C1 segment of cervical spinal cord (tissue), 14 donors: ENCODE measurements at regions not wholly inside any gene's neighbourhood (a gene's known extent, or its start where the extent isn't known, plus 50 kb on each side); places are given as distances from the start of the nearest gene placed in this dataset.

Experiments used
- DNase-seq, 14 donors: peaks; one replicate each; lab custom pipeline; 2025; lab: John Stamatoyannopoulos, UW

DNA sequence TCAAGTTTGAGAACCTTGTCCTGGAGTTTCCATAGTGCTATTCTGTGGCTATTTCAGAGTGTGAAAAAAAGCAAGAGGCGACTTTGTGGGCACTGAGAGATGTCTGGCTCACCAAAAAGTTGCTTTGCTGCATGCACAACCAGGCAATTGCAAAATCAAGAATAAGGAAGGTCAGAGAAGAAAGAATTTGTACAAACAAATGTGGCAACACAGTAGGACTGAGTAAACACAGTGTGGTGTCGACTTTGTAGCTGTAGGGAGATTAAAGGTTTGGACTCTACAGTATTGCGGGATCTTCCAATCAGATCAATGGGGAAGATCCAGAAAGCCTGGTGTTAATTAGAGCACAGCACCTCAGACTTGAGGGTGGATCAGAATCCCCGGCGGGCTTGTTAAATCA is 88.1 kb upstream of the PLPP4 start:
- no peak for DNase-seq

DNA sequence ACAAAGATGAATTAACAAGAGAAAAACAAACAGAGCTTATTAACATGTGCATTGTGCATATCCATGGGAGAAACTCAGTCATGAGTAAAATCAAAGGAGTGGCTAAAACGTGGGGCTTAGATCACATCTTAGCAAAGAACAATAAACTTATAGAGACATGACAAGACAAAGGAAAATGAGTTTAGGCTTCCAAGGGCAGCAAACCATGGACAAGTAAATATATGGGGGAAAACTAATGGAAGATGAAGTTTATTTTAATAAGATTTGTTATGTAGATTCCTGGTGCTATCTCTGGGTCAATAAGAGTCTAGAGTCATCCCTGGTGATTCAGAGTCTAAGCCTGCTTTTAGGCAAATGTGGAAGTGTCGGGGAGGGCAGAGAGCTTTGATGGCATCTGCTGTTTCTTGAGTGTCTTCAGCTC is 87.2 kb upstream of the PLPP4 start:
- no peak for DNase-seq

DNA sequence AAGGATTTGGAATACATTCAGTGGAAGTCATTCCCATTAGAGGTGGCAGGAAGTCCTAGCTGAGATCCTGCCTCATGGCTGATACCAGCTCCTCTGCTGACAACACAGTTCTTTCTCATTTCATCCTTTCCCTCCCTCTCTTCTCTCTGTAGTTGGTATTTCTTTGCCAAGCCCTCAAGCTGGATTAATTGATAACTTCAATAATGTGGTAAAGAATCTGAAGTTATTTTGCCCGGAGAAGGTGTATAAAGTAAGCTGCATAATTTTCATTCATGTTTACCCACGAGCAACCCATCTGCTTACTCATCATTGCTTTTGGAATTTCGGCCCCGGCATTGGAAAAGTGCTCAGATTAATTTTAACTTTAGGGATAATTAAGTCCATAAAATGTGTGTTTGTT is 85.2 kb upstream of the PLPP4 start:
- DNase-seq, result no peak

DNA sequence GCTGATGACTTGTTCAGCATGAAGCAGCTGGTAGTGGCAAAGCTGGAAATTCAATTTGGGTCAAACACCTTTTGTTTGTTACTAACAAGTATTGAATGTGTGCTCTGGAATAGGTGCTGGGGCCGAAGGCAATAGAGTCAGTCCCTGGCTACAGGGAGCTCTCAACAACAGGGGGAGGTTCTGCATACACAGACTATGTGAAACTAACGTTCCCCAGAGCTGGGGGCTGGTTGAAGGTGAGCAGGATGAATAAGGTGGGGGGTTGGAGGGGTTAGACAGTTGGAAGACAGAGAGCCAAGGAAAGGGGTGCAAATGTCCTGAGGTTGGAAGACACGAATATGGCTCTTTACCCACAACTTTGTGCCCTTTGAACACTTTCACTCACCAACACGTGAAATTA is 84.1 kb upstream of the PLPP4 start:
- no peak for DNase-seq

DNA sequence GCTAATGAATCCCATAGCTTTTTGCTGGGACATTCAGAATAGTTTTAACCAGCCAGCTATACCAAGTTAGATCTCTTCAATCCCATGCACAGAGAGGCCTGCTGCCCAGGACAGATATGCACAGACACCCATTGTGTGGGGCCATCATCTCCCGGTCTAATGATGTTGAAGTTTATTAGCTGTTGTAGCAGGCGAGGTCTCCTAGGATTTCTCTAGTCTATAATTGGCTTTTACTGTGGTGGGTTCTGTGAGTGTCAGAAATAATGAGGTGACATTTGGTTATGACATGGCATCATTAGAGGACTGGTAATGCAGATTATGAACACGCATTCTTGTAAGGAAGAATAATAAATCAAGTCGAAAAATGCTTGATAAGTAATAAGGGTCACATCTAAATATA is 81.4 kb upstream of the PLPP4 start:
- DNase-seq, result no peak

DNA sequence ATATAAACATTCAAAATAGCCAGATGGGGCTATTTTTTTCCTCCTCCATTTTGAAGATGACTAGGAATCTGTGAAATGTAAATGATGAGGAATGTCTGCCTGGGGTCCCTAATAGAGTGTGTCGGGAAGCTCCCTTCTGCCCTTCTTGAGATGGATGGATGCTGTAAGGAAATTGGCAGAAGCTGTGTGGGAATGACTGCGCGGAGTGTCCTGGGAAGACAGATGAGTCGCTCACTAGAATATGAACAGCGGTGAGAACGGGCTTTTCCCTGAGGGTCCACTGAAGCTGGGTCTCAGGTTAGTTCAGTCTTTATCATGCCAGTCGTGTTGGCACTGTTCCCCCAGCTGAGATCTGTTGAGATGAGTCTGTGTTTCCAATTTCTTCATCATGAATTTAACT is 75.1 kb upstream of the PLPP4 start:
- no peak for DNase-seq

DNA sequence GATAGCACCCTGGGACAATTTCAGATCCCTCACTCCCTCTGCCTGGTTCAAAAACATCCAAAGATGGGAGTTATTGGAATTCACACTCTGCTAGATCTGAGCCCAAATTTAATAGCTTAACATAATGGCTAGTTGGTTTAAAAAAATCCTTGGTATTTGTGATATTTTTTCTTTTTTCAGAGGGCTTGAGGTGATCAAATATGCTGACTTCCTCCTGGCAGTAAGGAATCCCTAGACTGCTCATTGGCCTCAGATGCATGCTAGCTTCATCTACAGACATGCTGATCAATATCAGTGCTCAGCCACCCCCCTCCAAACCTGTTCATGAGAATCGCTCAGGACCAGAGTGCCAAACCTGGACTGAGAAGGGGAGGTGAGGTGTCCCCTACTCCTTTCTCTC is 74.7 kb upstream of the PLPP4 start:
- DNase-seq, result no peak

DNA sequence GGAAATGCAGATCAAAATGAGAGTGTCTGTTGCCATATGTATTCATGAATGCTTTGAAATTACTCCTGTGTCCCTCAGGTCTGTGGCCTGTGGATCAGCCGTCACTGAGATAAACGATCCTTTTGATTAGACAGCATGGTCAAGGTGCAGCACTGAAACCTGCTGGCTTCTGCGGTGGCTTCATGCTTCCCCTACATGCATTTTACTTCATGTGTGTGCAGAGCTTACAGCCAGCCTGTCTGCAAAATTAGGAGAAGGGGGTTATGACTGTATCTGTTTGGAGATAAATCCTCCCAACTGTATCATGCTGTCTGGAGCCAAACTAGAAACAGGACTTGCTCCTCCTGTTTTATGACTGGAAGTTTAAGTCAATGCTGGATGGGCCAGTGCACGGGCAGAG is 71.0 kb upstream of the PLPP4 start:
- DNase-seq, result no peak

DNA sequence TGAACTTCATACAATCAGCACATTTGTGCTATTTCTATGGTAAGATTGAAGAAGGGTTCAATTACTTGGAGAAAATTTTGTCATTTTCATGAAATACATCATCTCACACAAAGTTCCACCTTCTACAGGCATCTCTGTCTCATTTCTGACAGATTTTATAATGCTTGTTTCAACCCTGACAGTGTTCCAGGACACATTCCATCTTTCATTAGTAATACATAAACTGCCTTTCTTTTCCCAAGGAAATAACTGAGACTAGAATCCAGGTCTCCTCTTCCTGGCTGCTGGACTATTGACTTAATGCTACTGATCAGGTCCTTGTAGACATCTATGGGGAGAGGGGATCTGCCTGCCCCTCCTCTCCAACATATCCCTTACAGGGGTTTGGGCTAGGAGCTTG is 70.1 kb upstream of the PLPP4 start:
- no peak for DNase-seq

DNA sequence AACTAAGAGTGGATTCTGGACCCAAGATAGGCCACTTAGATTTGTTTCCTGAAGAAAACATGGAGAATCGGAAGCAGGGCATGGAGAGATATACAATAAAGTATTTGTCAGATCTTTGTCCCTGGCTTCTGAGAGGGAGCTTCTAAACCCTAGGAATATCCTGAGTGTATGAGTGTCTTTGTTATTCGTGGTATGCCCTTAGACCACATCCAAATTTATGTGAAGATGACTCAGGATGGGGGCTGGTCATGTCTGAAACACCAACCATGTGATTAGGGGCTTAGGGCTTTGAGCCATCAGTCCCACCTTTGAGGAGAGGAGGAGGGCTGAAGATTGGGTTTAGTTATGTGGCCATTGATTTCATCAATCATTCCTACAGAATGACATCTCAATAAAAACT is 69.7 kb upstream of the PLPP4 start:
- no peak for DNase-seq

DNA sequence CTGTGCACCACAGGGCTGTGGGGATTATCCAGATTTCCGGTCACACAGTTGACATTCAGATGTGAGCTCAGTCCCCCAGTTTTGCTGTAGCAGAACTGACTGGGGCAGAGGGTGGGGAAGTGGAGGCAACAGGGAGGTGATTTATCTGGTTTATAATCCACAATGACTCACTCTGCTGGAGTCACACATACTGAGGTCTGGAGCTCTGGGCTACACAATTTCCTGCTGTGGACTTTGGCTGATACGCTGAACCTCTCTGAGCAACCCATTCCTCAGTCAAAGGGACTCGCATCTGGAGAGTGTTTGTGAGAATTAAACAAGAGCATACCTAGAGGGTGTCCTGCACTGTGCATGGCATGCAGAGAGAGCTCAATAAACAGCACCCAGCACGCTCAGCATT is 64.8 kb upstream of the PLPP4 start:
- DNase-seq, result no peak

DNA sequence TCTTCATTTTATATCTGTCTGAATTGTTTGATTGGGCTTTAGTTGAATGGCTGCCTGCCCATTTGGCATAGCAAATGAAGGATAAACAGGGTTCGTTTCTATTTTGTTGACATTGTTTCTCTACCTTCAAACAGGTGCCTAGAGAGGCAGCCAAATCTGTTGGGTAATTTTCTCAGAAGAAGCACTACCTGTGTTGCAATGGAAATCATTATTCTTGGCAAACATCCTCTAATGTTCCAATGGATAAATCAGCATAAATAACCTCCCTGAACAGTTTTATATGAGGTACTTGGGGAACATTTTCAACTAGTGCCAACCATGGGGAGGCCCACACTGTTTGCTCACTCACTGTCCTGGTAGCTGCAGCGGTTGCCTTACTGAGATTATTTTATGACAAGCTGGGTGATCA is 64.4 kb upstream of the PLPP4 start:
- DNase-seq, result no peak

DNA sequence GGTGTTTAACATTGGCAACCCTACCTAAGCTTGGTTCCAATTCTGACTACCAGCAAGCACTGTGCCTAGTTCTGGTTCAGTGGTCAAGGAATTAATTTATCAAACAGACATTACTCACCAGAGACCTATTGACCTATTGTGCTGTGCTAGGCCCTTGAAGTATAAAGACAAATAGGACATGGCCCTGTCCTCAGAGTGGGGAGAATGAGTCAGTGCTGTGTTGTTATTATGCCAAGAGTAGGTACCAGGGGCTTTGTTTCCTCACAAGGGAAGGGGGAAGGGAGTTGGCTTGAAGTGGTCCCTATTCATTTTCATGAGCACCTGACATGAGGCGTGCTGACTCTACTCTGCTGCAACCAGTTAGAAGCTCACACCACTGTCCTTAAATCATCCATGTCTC is 62.6 kb upstream of the PLPP4 start:
- no peak for DNase-seq

DNA sequence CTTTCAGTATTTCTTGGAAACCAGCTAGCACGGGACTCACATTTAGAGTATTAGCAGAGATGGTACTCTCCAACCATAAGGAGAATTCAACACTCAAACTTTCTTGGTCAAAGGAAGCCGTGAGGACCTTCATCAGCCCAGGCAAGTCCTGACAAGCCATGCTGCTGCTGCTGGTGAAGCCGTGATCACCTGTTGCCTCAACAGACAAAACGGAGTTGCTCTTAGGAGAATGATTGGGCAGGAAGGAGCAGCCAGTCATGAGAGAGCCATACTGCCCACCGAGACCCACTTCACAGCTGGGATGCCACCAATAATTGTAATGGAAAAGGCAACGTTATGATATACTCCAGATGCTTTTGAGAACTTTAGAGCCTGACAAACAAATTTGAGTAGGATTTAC is 60.8 kb upstream of the PLPP4 start:
- no peak for DNase-seq

DNA sequence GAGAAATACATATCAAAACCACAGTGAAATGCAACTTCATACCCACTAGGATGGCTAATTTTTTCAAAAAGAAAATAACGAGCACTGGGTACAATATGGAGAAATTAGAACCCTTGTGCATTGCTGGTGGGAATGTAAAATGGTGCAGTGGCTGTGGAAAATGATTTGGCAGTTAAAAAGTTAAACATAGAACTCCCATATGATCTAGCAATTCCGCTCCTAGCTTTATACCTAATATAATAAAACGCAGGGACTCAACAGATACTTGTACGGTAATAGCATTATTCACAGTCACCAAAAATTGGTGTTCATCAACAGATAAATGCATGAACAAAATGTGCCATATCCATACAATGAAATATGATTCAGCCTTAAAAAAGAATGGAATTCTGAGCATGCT is 58.8 kb upstream of the PLPP4 start:
- DNase-seq, result no peak

DNA sequence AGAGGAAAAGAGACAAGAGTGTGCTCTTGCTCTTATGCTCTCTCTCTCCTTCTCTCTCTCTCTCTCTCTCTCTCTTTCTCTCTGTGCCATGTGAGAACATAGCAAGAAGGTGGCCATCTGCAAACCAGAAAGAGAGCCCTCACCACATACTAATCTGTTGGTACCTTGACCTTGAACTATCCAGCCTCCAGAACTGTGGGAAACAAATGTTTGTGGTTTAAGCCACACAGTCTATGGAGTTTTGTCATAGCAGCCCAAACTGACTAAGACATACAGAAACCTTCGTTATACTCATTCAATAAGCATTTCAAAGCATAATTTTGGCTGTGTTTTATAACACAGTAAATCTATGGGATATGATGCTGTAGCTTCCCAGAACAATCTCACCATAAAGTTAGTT is 56.4 kb upstream of the PLPP4 start:
- DNase-seq, result no peak

DNA sequence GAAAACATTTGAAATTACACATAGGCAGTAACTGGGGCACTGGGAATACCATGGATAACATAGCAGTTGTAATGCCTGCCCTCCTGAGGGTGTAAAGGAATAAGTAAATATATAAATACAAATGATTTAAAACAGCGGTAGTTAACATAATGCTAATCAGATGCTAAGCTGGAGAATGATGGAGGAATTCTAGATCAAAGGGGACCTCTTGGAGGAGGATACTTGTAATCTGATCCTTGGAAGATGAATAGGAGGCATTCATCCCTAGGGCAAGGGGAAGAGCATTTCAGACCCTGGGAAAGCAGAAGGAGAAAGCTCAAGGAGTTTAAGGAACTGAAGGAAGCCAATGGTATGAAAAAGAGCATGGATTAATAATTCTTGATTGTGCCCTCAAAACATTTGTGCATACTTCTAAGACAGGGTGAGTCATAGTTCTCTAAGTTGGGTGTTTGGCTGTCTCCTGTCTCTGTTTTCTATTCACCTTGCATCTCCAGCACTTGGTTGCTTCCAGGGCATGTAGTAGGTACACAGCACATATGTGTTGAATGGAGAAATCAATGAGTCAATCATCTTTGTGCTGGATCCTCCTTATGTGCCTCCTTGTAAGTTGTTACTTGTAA is 54.8 kb upstream of the PLPP4 start:
- no peak for DNase-seq

DNA sequence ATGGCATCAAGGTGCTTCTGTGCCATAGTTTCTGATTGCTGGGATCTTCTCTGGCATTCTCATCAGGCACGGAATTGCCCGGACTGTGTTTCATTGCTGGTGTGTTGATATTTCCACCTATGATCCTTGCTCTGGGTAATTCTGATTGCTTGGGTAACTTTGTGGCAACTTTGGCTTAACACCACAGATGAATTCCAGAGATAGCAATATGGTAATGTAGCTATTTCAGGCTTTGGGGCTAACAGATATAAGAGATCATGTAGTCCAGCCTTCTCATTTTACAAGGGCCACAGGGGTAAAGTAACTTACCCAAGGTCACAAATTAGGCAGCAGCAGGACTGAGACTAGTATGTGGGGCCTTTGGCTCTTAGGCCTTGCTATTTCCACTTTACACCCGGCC is 53.9 kb upstream of the PLPP4 start:
- no peak for DNase-seq

DNA sequence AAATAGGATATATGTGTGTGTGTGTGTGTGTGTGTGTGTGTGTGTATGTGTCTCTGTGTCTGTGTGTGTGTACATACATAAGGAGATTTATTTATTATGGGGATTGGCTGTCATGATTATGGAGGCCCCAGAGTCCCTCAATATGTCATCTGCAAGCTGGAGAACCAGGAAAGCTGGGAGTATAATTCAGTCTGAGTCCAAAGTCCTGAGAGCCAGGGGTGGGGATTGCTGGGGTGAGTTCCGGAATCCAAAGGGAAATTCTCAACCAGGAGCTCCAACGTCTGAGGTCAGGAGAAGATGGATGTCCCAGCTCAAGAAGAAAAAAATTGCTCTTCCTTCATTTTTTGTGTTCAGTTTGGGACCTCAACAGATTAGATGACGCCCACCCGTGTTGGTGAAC is 50.7 kb upstream of the PLPP4 start:
- DNase-seq, result no peak
